ENCODE measurements at regions not wholly inside any gene's neighbourhood (a gene's known extent, or its start where the extent isn't known, plus 50 kb on each side); places are given as distances from the start of the nearest gene placed in this dataset.

DNA sequence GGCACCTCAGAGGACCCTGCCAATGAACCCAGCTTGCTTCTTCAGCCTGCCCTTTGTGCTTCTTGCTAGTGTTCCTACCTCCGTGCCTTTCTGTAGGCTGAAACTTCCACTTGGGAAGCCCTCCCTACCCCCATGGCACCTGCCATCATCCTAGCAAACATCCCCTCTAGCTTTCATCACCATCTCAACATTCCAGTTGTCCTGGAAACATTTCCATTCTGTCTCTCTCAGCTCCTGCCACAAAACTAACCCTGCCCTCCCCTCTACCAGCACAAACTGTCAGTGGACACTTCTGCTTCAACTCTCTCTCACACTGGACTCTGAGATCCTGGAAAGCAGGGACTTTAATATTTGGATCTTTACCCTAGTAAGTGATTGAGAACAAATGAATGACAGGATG lies 525.8 kb upstream of the TENM4 start:
- TF ChIP-seq EGR1 (IDR thresholded peaks at IDR 0.05), result no peak
- no peak for TF ChIP-seq TCF12 (IDR thresholded peaks at IDR 0.05; ENCODE audit: low read depth)
- TF ChIP-seq, protein P1, sequence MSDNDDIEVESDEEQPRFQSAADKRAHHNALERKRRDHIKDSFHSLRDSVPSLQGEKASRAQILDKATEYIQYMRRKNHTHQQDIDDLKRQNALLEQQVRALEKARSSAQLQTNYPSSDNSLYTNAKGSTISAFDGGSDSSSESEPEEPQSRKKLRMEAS (IDR thresholded peaks at IDR 0.05), result no peak
- no peak for TF ChIP-seq CEBPB (IDR thresholded peaks at IDR 0.05)

Measured in Ishikawa (cell line).